HepG2 (cell line): ENCODE measurements at regions not wholly inside any gene's neighbourhood (a gene's known extent, or its start where the extent isn't known, plus 50 kb on each side); places are given as distances from the start of the nearest gene placed in this dataset.
A peak's percentile ranks its signal among the peaks of the same experiment; 100 is the strongest.

Source experiments
- ATAC-seq: fragments of 200-7000 bp; cut with Tn5 transposase; 3 replicates; pipeline ENCODE4 v1.9.1; 2020; ENCODE audit warnings: mild to moderate bottlenecking, moderate library complexity
- BruUV-seq: library from RNA; stranded (reverse); fragments of 400-500 nt; replicated peaks from 2 replicates; lab custom pipeline; 2021; lab: Mats Ljungman, UMichigan
- CTCF ChIA-PET: fragments of 300-600 bp; formaldehyde crosslinking; extraction: SDS; loops from one replicate; lab custom pipeline; 2021; ENCODE audit warnings: low total read pairs, inconsistent platforms, low intra/inter-chr PET ratio; lab: Yijun Ruan, JAX
- POLR2A ChIA-PET: fragments of 350-600 bp; sonication (Branson Sonifier 250); formaldehyde crosslinking; loops from one replicate; lab custom pipeline; 2020; ENCODE audit warnings: antibody characterized with exemption, inconsistent platforms; lab: Yijun Ruan, JAX
- DNase-seq: peaks from one replicate; pipeline ENCODE4 v3.0.0-alpha.2; 2015; ENCODE audit warnings: low spot score
- FAIRE-seq: peaks from 3 replicates; lab custom pipeline; 2011; peaks lifted over from hg19 to GRCh38; lab: Jason Lieb, UNC
- H2AFZ ChIP-seq: one replicate; pipeline ENCODE4 v1.6.1; 2011; ENCODE audit warnings: low read length, inconsistent platforms
- H3K27ac ChIP-seq: fragments of 300-600 bp; 3 replicates; pipeline ENCODE4 v1.8.0; 2011; ENCODE audit warnings: mixed run types, mild to moderate bottlenecking, mixed read lengths, low read length, inconsistent platforms; ENCODE audit not compliant: insufficient read depth; ENCODE audit errors: extremely low read length
- H3K27me3 ChIP-seq, 2 experiments: fragments of 200-600 bp in 1 of 2; 2 replicates in 1 of 2; 3 replicates in 1 of 2; pipeline versions ENCODE4 v1.6.0 to v1.8.0; 2011; ENCODE audit warnings: low read length in 2 of 2, mild to moderate bottlenecking in 2 of 2, moderate library complexity in 2 of 2, inconsistent platforms in 1 of 2; ENCODE audit not compliant: insufficient read depth in 2 of 2, control insufficient read depth in 1 of 2
- H3K36me3 ChIP-seq, 2 experiments: fragments of 200-600 bp in 1 of 2; replicated peaks in 1 of 2; 2 replicates in 1 of 2; 3 replicates in 1 of 2; pipeline versions ENCODE4 v1.5.1 to v1.8.0; 2011; ENCODE audit warnings: low read length in 2 of 2, inconsistent platforms in 1 of 2; ENCODE audit not compliant: insufficient read depth in 2 of 2, control insufficient read depth in 1 of 2
- H3K4me1 ChIP-seq: 2 replicates; pipeline ENCODE4 v1.5.1; 2012; ENCODE audit warnings: low read length, inconsistent platforms; ENCODE audit not compliant: insufficient read depth
- H3K4me2 ChIP-seq: 2 replicates; pipeline ENCODE4 v1.6.0; 2011; ENCODE audit warnings: low read depth, low read length, inconsistent platforms
- H3K4me3 ChIP-seq, 3 experiments: fragments of 200-600 bp in 1 of 3; sonication (generic), shearing (Covaris generic) in 1 of 3; replicated peaks in 1 of 3; 2 replicates each; pipeline ENCODE4 v1.5.1; 2011 to 2016; ENCODE audit warnings: low read length in 3 of 3, inconsistent platforms in 2 of 3, low read depth in 2 of 3, mild to moderate bottlenecking in 2 of 3, control low read depth in 1 of 3, mixed read lengths in 1 of 3; ENCODE audit not compliant: insufficient read depth in 1 of 3
- H3K79me2 ChIP-seq: one replicate; pipeline ENCODE4 v1.6.1; 2011; ENCODE audit warnings: low read length, inconsistent platforms; ENCODE audit not compliant: insufficient read depth
- H3K9ac ChIP-seq: 2 replicates; pipeline ENCODE4 v1.6.0; 2011; ENCODE audit warnings: mild to moderate bottlenecking, low read depth, low read length, inconsistent platforms; ENCODE audit not compliant: insufficient read depth
- H3K9me3 ChIP-seq: 2 replicates; pipeline ENCODE4 v1.5.1; 2012; ENCODE audit warnings: mild to moderate bottlenecking, low read length
- H4K20me1 ChIP-seq: 2 replicates; pipeline ENCODE4 v1.6.0; 2011; ENCODE audit warnings: inconsistent platforms, mild to moderate bottlenecking, low read length, moderate library complexity; ENCODE audit not compliant: insufficient read depth
- ATF7 ChIP-seq, 2 experiments: fragments of 450-650 bp in 1 of 2; sonication (generic) in 1 of 2; formaldehyde crosslinking in 1 of 2; IDR thresholded peaks; 2 replicates each; pipeline versions ENCODE4 v1.4.0 to v1.6.1; 2016 to 2020; ENCODE audit warnings: antibody characterized with exemption in 1 of 2, mild to moderate bottlenecking in 1 of 2, missing genetic modification reagents in 1 of 2
- CC2D1A ChIP-seq: sonication (generic); formaldehyde crosslinking; IDR thresholded peaks from 2 replicates; pipeline ENCODE4 v1.8.1; 2023; ENCODE audit warnings: mild to moderate bottlenecking, missing genetic modification reagents
- CEBPB ChIP-seq: IDR thresholded peaks from 2 replicates; pipeline ENCODE4 v1.6.1; 2011; ENCODE audit warnings: low read depth, low read length, improper control_type of control experiment, borderline replicate concordance
- DMTF1 ChIP-seq: sonication (generic); formaldehyde crosslinking; IDR thresholded peaks from 2 replicates; pipeline ENCODE4 v1.4.0; 2020; ENCODE audit warnings: mild to moderate bottlenecking, missing genetic modification reagents
- HNRNPH1 ChIP-seq: fragments of 200-400 bp; formaldehyde crosslinking; optimal IDR thresholded peaks from 2 replicates; pipeline ENCODE3; 2017; ENCODE audit warnings: mild to moderate bottlenecking, low read depth, low read length
- MIER3 ChIP-seq: IDR thresholded peaks from 2 replicates; pipeline ENCODE4 v1.6.1; 2016; ENCODE audit warnings: missing compliant biosample characterization, borderline replicate concordance
- NKX3-1 ChIP-seq: sonication (generic); formaldehyde crosslinking; IDR thresholded peaks from 2 replicates; pipeline ENCODE4 v1.5.0; 2020; ENCODE audit warnings: missing genetic modification reagents
- WGBS: methylation state at CpG from one replicate; pipeline ENCODE4 v1.1.6; 2017; ENCODE audit warnings: low lambda C conversion rate; 5-methylcytosine and 5-hydroxymethylcytosine counted together
- in situ Hi-C: cut with HindIII; loops from 2 replicates; pipeline ENCODE4 v1.10.0; 2017; ENCODE audit warnings: low pct_unique_long_range_greater_than_20kb; ENCODE audit not compliant: extremely low pct_ligation_motif_present
- intact Hi-C: fragments of 100-400 bp; cut with micrococcal nuclease; formaldehyde crosslinking; loops from one replicate; pipeline ENCODE4 v1.10.0; 2022; ENCODE audit not compliant: unreplicated experiment
- TF ChIP-seq, protein P1 (sequence below): sonication (generic); formaldehyde crosslinking; IDR thresholded peaks from 2 replicates; pipeline ENCODE4 v1.5.1; 2020; ENCODE audit warnings: missing genetic modification reagents, mild to moderate bottlenecking, borderline replicate concordance
- TF ChIP-seq, protein P2 (sequence below): sonication (generic); formaldehyde crosslinking; IDR thresholded peaks from 2 replicates; pipeline ENCODE4 v1.4.0; 2020; ENCODE audit warnings: missing genetic modification reagents; ENCODE audit errors: not compliant biosample characterization

DNA sequence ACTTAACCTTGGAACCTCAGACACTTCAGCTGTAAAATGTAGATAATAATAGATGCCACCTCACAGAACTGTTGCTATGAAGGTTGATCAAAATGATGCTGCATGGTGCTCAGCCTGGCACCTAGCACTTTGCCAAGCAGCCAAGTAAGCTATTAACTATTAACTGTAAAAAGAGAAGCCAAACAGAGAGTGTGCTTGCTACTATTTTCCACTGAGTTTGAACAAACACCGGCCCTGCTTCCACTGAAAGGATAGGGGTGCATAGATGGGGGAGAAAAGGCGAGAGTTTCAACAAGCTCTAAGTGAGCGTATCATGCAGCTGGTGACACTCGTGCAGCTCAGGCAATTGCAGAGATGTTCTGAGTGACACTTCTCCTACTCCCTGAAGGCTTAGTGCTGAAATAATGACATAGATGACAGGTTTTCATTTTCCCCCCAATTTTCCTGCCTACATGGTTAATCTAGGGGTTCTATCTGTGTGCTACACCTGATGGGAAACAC is 78.2 kb downstream of the GPR88 start (continued):
- TF ChIP-seq, protein P1, sequence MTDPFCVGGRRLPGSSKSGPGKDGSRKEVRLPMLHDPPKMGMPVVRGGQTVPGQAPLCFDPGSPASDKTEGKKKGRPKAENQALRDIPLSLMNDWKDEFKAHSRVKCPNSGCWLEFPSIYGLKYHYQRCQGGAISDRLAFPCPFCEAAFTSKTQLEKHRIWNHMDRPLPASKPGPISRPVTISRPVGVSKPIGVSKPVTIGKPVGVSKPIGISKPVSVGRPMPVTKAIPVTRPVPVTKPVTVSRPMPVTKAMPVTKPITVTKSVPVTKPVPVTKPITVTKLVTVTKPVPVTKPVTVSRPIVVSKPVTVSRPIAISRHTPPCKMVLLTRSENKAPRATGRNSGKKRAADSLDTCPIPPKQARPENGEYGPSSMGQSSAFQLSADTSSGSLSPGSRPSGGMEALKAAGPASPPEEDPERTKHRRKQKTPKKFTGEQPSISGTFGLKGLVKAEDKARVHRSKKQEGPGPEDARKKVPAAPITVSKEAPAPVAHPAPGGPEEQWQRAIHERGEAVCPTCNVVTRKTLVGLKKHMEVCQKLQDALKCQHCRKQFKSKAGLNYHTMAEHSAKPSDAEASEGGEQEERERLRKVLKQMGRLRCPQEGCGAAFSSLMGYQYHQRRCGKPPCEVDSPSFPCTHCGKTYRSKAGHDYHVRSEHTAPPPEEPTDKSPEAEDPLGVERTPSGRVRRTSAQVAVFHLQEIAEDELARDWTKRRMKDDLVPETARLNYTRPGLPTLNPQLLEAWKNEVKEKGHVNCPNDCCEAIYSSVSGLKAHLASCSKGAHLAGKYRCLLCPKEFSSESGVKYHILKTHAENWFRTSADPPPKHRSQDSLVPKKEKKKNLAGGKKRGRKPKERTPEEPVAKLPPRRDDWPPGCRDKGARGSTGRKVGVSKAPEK (CRISPR knock-in tag): no peak
- no peak for TF ChIP-seq NKX3-1
- TF ChIP-seq MIER3: no peak
- no peak for TF ChIP-seq DMTF1 (CRISPR knock-in tag)
- TF ChIP-seq, protein P2, sequence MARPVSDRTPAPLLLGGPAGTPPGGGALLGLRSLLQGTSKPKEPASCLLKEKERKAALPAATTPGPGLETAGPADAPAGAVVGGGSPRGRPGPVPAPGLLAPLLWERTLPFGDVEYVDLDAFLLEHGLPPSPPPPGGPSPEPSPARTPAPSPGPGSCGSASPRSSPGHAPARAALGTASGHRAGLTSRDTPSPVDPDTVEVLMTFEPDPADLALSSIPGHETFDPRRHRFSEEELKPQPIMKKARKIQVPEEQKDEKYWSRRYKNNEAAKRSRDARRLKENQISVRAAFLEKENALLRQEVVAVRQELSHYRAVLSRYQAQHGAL (CRISPR knock-in tag): no peak
- no peak for TF ChIP-seq HNRNPH1

DNA sequence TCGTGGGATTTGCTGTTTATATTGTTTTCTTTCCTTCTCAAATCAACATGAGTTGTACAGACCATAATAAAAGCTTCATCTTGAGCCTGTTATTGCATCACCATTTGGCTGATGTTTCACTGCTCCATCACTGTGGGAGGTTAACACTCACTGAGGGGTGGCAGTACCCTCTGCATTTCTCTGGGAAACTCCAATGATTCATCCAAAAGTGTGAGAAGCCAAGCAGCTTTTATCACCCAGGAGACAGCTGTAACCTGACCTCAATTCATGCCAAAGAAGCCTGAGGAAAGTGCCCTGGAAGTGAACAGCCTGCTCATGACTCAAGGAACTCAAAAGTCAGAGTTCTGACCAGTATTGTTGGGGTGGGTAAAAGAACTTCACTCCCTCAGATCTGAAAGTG is 84.1 kb downstream of the GPR88 start:
- no peak overlapping the region for H3K9ac ChIP-seq
- no peaks in the 10 kb centered on the region; a peak in 1 of 5 replicates for H3K27me3 ChIP-seq
- no peak overlapping the region for H3K4me2 ChIP-seq
- H3K4me1 ChIP-seq: no peaks in the 10 kb centered on the region
- no peak for DNase-seq
- no peak overlapping the region for H2AFZ ChIP-seq
- TF ChIP-seq CEBPB (peak; percentile 67), CC2D1A (no peak), ATF7 (IDR thresholded peaks at IDR 0.05) (0 out of 2 replicates have a peak, but pooled peaks have one; percentile 34), ATF7 (CRISPR knock-in tag; IDR thresholded peaks at IDR 0.05) (no peak)
- no peak for FAIRE-seq
- H4K20me1 ChIP-seq: no peaks in the 10 kb centered on the region
- intact Hi-C loops: loop anchor here (5.0 kb wide), 1 partner anchor 160 kb away; no protein-coding TSS in a partner anchor
- ChIA-PET CTCF (no interaction called here), POLR2A (no interaction called here)
- H3K4me3 ChIP-seq: no peak overlapping the region
- BruUV-seq: no TSS peak
- no peaks in the 10 kb centered on the region for H3K79me2 ChIP-seq
- no peak overlapping the region for H3K27ac ChIP-seq
- no peak for ATAC-seq
- in situ Hi-C loops: no loop called here
- WGBS: 0% methylated on average over 1 of the region's 1 CpG
- H3K9me3 ChIP-seq: no peaks in the 10 kb centered on the region
- no peaks in the 10 kb centered on the region for H3K36me3 ChIP-seq
